Skeletal muscle tissue (tissue), 3 donors: ENCODE measurements at regions not wholly inside any gene's neighbourhood (a gene's known extent, or its start where the extent isn't known, plus 50 kb on each side); places are given as distances from the start of the nearest gene placed in this dataset.

Source experiments
- H3K27ac ChIP-seq: one replicate; pipeline ENCODE4 v1.7.0; 2013; ENCODE audit warnings: mild to moderate bottlenecking, low read depth, low read length, inconsistent platforms
- H3K27me3 ChIP-seq, 3 donors: one replicate each; pipeline ENCODE4 v1.7.0; 2013; ENCODE audit warnings: low read length in 3 of 3; ENCODE audit not compliant: control insufficient read depth in 3 of 3, insufficient read depth in 3 of 3
- H3K36me3 ChIP-seq, 3 donors: one replicate each; pipeline ENCODE4 v1.7.0; 2013; ENCODE audit warnings: low read length in 3 of 3; ENCODE audit not compliant: control insufficient read depth in 3 of 3, insufficient read depth in 3 of 3
- H3K4me1 ChIP-seq, 3 donors: one replicate each; pipeline ENCODE4 v1.7.0; 2013; ENCODE audit warnings: low read length in 3 of 3, mild to moderate bottlenecking in 3 of 3; ENCODE audit not compliant: control insufficient read depth in 3 of 3, insufficient read depth in 3 of 3
- H3K4me3 ChIP-seq, 3 donors: one replicate each; pipeline ENCODE4 v1.7.0; 2013; ENCODE audit warnings: low read length in 3 of 3
- H3K9ac ChIP-seq, 3 donors: one replicate each; pipeline ENCODE4 v1.7.0; 2013; ENCODE audit warnings: low read length in 3 of 3, mild to moderate bottlenecking in 3 of 3, moderate library complexity in 2 of 3, low read depth in 1 of 3
- H3K9me3 ChIP-seq, 3 donors: one replicate each; pipeline ENCODE4 v1.7.0; 2013; ENCODE audit warnings: low read length in 3 of 3; ENCODE audit not compliant: control insufficient read depth in 3 of 3
- donor health status: Osteomylitis.

GRCh38 chr10:10952800-10953199, 64.9 kb upstream of the CELF2 start:
- no peaks in the 10 kb centered on the region for H3K4me1 ChIP-seq
- H3K9me3 ChIP-seq = no peaks in the 10 kb centered on the region
- H3K27me3 ChIP-seq = peaks cover 0 to 3% (median 0%) of the 10 kb centered on the region in 3 donors
- no peak overlapping the region for H3K4me3 ChIP-seq
- no peak overlapping the region for H3K9ac ChIP-seq
- H3K27ac ChIP-seq = no peak overlapping the region
- H3K36me3 ChIP-seq = no peaks in the 10 kb centered on the region

- no peaks in the 10 kb centered on the region for H3K36me3 ChIP-seq
- no peak overlapping the region for H3K27ac ChIP-seq
- H3K9me3 ChIP-seq = no peaks in the 10 kb centered on the region
- no peaks in the 10 kb centered on the region for H3K4me1 ChIP-seq
- H3K27me3 ChIP-seq = no peaks in the 10 kb centered on the region
- no peak overlapping the region for H3K9ac ChIP-seq
- H3K4me3 ChIP-seq = no peak overlapping the region
Observed at GRCh38 chr10:10956681-10957542, 60.8 kb upstream of the CELF2 start.

- H3K4me1 ChIP-seq = no peaks in the 10 kb centered on the region
- no peak overlapping the region for H3K4me3 ChIP-seq
- no peak overlapping the region for H3K9ac ChIP-seq
- H3K9me3 ChIP-seq = no peaks in the 10 kb centered on the region
- no peaks in the 10 kb centered on the region for H3K36me3 ChIP-seq
- no peak overlapping the region for H3K27ac ChIP-seq
- no peaks in the 10 kb centered on the region for H3K27me3 ChIP-seq
Observed at GRCh38 chr10:10958041-10958440, 59.6 kb upstream of the CELF2 start.

GRCh38 chr10:10959666-10960065, 58.0 kb upstream of the CELF2 start:
- no peak overlapping the region for H3K9ac ChIP-seq
- no peaks in the 10 kb centered on the region for H3K4me1 ChIP-seq
- H3K27ac ChIP-seq = no peak overlapping the region
- H3K4me3 ChIP-seq = no peak overlapping the region
- no peaks in the 10 kb centered on the region for H3K27me3 ChIP-seq
- H3K36me3 ChIP-seq = no peaks in the 10 kb centered on the region
- no peaks in the 10 kb centered on the region for H3K9me3 ChIP-seq

GRCh38 chr10:10960534-10960933, 57.1 kb upstream of the CELF2 start:
- H3K36me3 ChIP-seq = no peaks in the 10 kb centered on the region
- no peak overlapping the region for H3K9ac ChIP-seq
- no peaks in the 10 kb centered on the region for H3K4me1 ChIP-seq

GRCh38 chr10:10961072-10961471, 56.6 kb upstream of the CELF2 start:
- no peaks in the 10 kb centered on the region for H3K36me3 ChIP-seq
- H3K4me3 ChIP-seq = no peak overlapping the region
- H3K9me3 ChIP-seq = no peaks in the 10 kb centered on the region
- H3K27me3 ChIP-seq = no peaks in the 10 kb centered on the region
- H3K27ac ChIP-seq = no peak overlapping the region
- H3K4me1 ChIP-seq = no peaks in the 10 kb centered on the region
- no peak overlapping the region for H3K9ac ChIP-seq

More at GRCh38 chr10:10960534-10960933, 57.1 kb upstream of the CELF2 start:
- Histone ChIP-seq H3K9me3 (no peaks in the 10 kb centered on the region), H3K4me3 (no peak overlapping the region), H3K27ac (no peak overlapping the region), H3K27me3 (no peaks in the 10 kb centered on the region)

- Histone ChIP-seq H3K4me3 (no peak overlapping the region), H3K9me3 (no peaks in the 10 kb centered on the region), H3K9ac (no peak overlapping the region), H3K27me3 (no peaks in the 10 kb centered on the region), H3K27ac (no peak overlapping the region), H3K4me1 (no peaks in the 10 kb centered on the region), H3K36me3 (no peaks in the 10 kb centered on the region)
Observed at GRCh38 chr10:10967029-10967428, 50.6 kb upstream of the CELF2 start.

- no peak overlapping the region for H3K27ac ChIP-seq
- H3K27me3 ChIP-seq = no peaks in the 10 kb centered on the region
- no peaks in the 10 kb centered on the region for H3K9me3 ChIP-seq
- no peak overlapping the region for H3K4me3 ChIP-seq
- no peaks in the 10 kb centered on the region for H3K36me3 ChIP-seq
- H3K4me1 ChIP-seq = no peaks in the 10 kb centered on the region
- H3K9ac ChIP-seq = no peak overlapping the region
Observed at GRCh38 chr10:10967581-10968256, 50.0 kb upstream of the CELF2 start.
